HCT116 (cell line): ENCODE measurements at regions not wholly inside any gene's neighbourhood (a gene's known extent, or its start where the extent isn't known, plus 50 kb on each side); places are given as distances from the start of the nearest gene placed in this dataset.

Experiments used
- ATAC-seq: fragments of 200-7000 bp; cut with Tn5 transposase; 2 replicates; pipeline ENCODE4 v1.9.1; 2020; ENCODE audit warnings: mild to moderate bottlenecking, moderate library complexity
- BruUV-seq: library from RNA; stranded (reverse); fragments of 400-500 nt; replicated peaks from 2 replicates; lab custom pipeline; 2021; lab: Mats Ljungman, UMichigan
- CTCF ChIA-PET: fragments of 300-600 bp; sonication (Branson Sonifier 250); formaldehyde crosslinking; loops from one replicate; lab custom pipeline; 2021; ENCODE audit warnings: antibody characterized with exemption; lab: Charles Lee
- POLR2A ChIA-PET: fragments of 300-600, 350-600 bp; sonication (Branson Sonifier 250); formaldehyde crosslinking; loops from one replicate; lab custom pipeline; 2021; ENCODE audit warnings: antibody characterized with exemption; lab: Charles Lee
- RAD21 ChIA-PET, 2 experiments: fragments of 300-600 bp; sonication (Branson Sonifier 250); formaldehyde crosslinking; loops; one replicate each; lab custom pipeline; 2023; ENCODE audit warnings: low total read pairs in 2 of 2; ENCODE audit not compliant: uncharacterized antibody in 2 of 2, unreplicated experiment in 2 of 2, low non-redundant PET in 1 of 2; lab: Charles Lee
- DNase-seq: peaks from one replicate; pipeline ENCODE4 v3.0.0-alpha.2; 2010; ENCODE audit warnings: low read depth, low spot score
- H2AFZ ChIP-seq: fragments of 200-600 bp; shearing (Covaris generic), sonication (generic); 2 replicates; pipeline ENCODE4 v1.6.1; 2017; ENCODE audit warnings: low read depth, mixed run types, mixed read lengths, antibody characterized with exemption, low read length; ENCODE audit not compliant: poor library complexity, severe bottlenecking
- H3K27ac ChIP-seq: 2 replicates; pipeline ENCODE4 v1.5.1; 2012; ENCODE audit warnings: low read depth, low read length
- H3K27me3 ChIP-seq: fragments of 200-600 bp; sonication (generic); 2 replicates; pipeline ENCODE4 v1.6.1; 2016; ENCODE audit warnings: mixed run types, low read length, mixed read lengths; ENCODE audit not compliant: insufficient read depth
- H3K36me3 ChIP-seq, 2 experiments: fragments of 200-500 bp in 1 of 2; fragments of 200-600 bp in 1 of 2; sonication (Bioruptor generic) in 1 of 2; sonication (generic) in 1 of 2; 2 replicates each; pipeline versions ENCODE4 v1.5.1 to v1.6.1; 2014 to 2016; ENCODE audit warnings: low read length in 2 of 2, inconsistent platforms in 1 of 2, mixed read lengths in 1 of 2, mixed run types in 1 of 2; ENCODE audit not compliant: insufficient read depth in 2 of 2, control insufficient read depth in 1 of 2
- H3K4me1 ChIP-seq, 2 experiments: fragments of 200-600 bp in 1 of 2; sonication (generic) in 1 of 2; 2 replicates each; pipeline versions ENCODE4 v1.5.1 to v1.6.1; 2012 to 2017; ENCODE audit warnings: low read length in 2 of 2, inconsistent platforms in 1 of 2, mild to moderate bottlenecking in 1 of 2, mixed read lengths in 1 of 2, mixed run types in 1 of 2, moderate library complexity in 1 of 2; ENCODE audit not compliant: insufficient read depth in 2 of 2, control insufficient read depth in 1 of 2
- H3K4me2 ChIP-seq: fragments of 200-600 bp; sonication (generic); 2 replicates; pipeline ENCODE4 v1.6.1; 2017; ENCODE audit warnings: mixed run types, low read length, mixed read lengths
- H3K4me3 ChIP-seq, 2 experiments: fragments of 200-600 bp in 1 of 2; sonication (generic) in 1 of 2; replicated peaks in 1 of 2; 2 replicates each; pipeline ENCODE4 v1.5.1; 2011 to 2016; ENCODE audit warnings: low read length in 2 of 2, control low read depth in 1 of 2, low read depth in 1 of 2, mild to moderate bottlenecking in 1 of 2, mixed read lengths in 1 of 2, mixed run types in 1 of 2
- H3K79me2 ChIP-seq: fragments of 200-600 bp; sonication (generic); 2 replicates; pipeline ENCODE4 v1.6.1; 2017; ENCODE audit warnings: mild to moderate bottlenecking, mixed run types, low read length, moderate library complexity, mixed read lengths; ENCODE audit not compliant: insufficient read depth
- H3K9ac ChIP-seq: fragments of 200-600 bp; sonication (generic); 2 replicates; pipeline ENCODE4 v1.6.1; 2016; ENCODE audit warnings: low read length, mixed read lengths
- H3K9me2 ChIP-seq: fragments of 200-600 bp; sonication (generic), shearing (Covaris generic); 2 replicates; pipeline ENCODE4 v1.6.1; 2017; ENCODE audit warnings: mixed run types, mild to moderate bottlenecking, moderate library complexity; ENCODE audit not compliant: insufficient read depth
- H3K9me3 ChIP-seq, 2 experiments: fragments of 200-500 bp in 1 of 2; fragments of 200-600 bp in 1 of 2; sonication (Bioruptor generic) in 1 of 2; sonication (generic) in 1 of 2; 2 replicates each; pipeline ENCODE4 v1.6.1; 2014 to 2017; ENCODE audit warnings: low read length in 2 of 2, mixed read lengths in 2 of 2, inconsistent platforms in 1 of 2, low read depth in 1 of 2, mild to moderate bottlenecking in 1 of 2, mixed run types in 1 of 2, moderate library complexity in 1 of 2; ENCODE audit not compliant: control insufficient read depth in 1 of 2, insufficient read depth in 1 of 2
- H4K20me1 ChIP-seq: fragments of 200-600 bp; sonication (generic), shearing (Covaris generic); 2 replicates; pipeline ENCODE4 v1.6.1; 2017; ENCODE audit warnings: mixed run types, mild to moderate bottlenecking, moderate library complexity; ENCODE audit not compliant: insufficient read depth
- CBX3 ChIP-seq: IDR thresholded peaks from 2 replicates; pipeline ENCODE4 v1.6.1; 2012; ENCODE audit warnings: low read depth
- CEBPB ChIP-seq: IDR thresholded peaks from 2 replicates; pipeline ENCODE4 v1.6.1; 2012; ENCODE audit warnings: low read depth
- CTCF ChIP-seq, 3 experiments: fragments of 200-600 bp in 1 of 3; sonication (generic) in 1 of 3; IDR thresholded peaks in 2 of 3; conservative IDR thresholded peaks in 1 of 3; 2 replicates each; pipeline ENCODE4 v1.5.1; 2012 to 2017; ENCODE audit warnings: low read depth in 2 of 3, low read length in 2 of 3, antibody characterized with exemption in 1 of 3, borderline replicate concordance in 1 of 3, control low read depth in 1 of 3, mild to moderate bottlenecking in 1 of 3, mixed read lengths in 1 of 3, mixed run types in 1 of 3, moderate library complexity in 1 of 3; ENCODE audit not compliant: insufficient read depth in 1 of 3
- EGR1 ChIP-seq: IDR thresholded peaks from 2 replicates; pipeline ENCODE4 v1.6.1; 2012; ENCODE audit warnings: low read depth
- EZH2 ChIP-seq: fragments of 200-600 bp; sonication (generic); IDR thresholded peaks from 2 replicates; pipeline ENCODE4 v1.6.1; 2017; ENCODE audit warnings: antibody characterized with exemption, mixed run types
- EZH2phosphoT487 ChIP-seq: fragments of 200-600 bp; IDR thresholded peaks from 2 replicates; pipeline ENCODE4 v1.6.1; 2018; ENCODE audit warnings: antibody characterized with exemption, borderline replicate concordance
- FOSL1 ChIP-seq: IDR thresholded peaks from 2 replicates; pipeline ENCODE4 v1.6.1; 2012; ENCODE audit warnings: low read depth
- JUND ChIP-seq: IDR thresholded peaks from 2 replicates; pipeline ENCODE4 v1.6.1; 2012
- MAX ChIP-seq: IDR thresholded peaks from 2 replicates; pipeline ENCODE4 v1.6.1; 2012
- POLR2A ChIP-seq: IDR thresholded peaks from 2 replicates; pipeline ENCODE4 v1.7.0; 2011; ENCODE audit warnings: borderline replicate concordance; ENCODE audit not compliant: insufficient read depth, insufficient read length; ENCODE audit errors: extremely low read depth
- RAD21 ChIP-seq: IDR thresholded peaks from 2 replicates; pipeline ENCODE4 v1.6.1; 2012; ENCODE audit warnings: low read depth, mild to moderate bottlenecking
- REST ChIP-seq: IDR thresholded peaks from 2 replicates; pipeline ENCODE4 v1.6.1; 2012; ENCODE audit warnings: low read depth
- SP1 ChIP-seq: IDR thresholded peaks from 2 replicates; pipeline ENCODE4 v1.6.1; 2012; ENCODE audit warnings: low read depth
- SRF ChIP-seq: IDR thresholded peaks from 2 replicates; pipeline ENCODE4 v1.6.1; 2012; ENCODE audit warnings: low read depth
- TCF7L2 ChIP-seq: IDR thresholded peaks from 2 replicates; pipeline ENCODE4 v1.7.0; 2011; ENCODE audit warnings: borderline replicate concordance, inconsistent platforms; ENCODE audit not compliant: insufficient read depth, insufficient read length; ENCODE audit errors: extremely low read depth
- ZFX ChIP-seq: fragments of 450-650 bp; IDR thresholded peaks from 2 replicates; pipeline ENCODE4 v1.6.1; 2017
- ZNF274 ChIP-seq: fragments of 200-500 bp; sonication (Bioruptor generic); IDR thresholded peaks from 2 replicates; pipeline ENCODE4 v1.6.1; 2014; ENCODE audit warnings: mild to moderate bottlenecking, low read depth, low read length, inconsistent platforms
- intact Hi-C: fragments of 100-400 bp; cut with micrococcal nuclease; formaldehyde crosslinking; loops from 2 replicates; pipeline ENCODE4 v1.10.0; 2022
- TF ChIP-seq, protein P1 (sequence below): IDR thresholded peaks from 2 replicates; pipeline ENCODE4 v1.6.1; 2012
- TF ChIP-seq, protein P2 (sequence below): IDR thresholded peaks from 2 replicates; pipeline ENCODE4 v1.6.1; 2011; ENCODE audit warnings: mild to moderate bottlenecking, low read length, moderate library complexity; ENCODE audit not compliant: insufficient replicate concordance; ENCODE audit errors: extremely low read depth

DNA sequence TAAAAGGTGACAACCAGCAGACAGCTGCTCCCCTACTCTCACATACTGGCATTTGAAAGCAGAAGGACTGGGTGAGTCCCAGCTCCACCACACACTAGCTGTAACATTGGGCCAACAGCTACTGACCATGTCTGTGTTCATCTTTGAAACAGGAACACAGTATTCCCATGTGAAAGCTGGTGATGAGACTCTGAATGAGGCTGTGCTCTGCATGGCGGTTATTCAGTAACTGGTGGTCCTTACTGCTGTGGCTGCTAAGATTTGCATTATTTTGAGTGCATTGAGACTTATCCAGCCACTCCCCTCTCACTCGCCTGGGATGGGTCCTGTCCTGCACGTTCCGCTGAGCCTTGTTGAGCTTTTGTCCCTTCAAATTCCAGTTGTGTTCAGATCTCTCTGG, 342.9 kb downstream of the FOXL1 start:
- ChIA-PET POLR2A (no interaction called here), RAD21 (no interaction called here)
- Histone ChIP-seq H3K79me2 (no peaks in the 10 kb centered on the region), H3K9ac (no peak overlapping the region), H3K27me3 (peaks cover 39% of the 10 kb centered on the region), H2AFZ (no peak overlapping the region), H4K20me1 (no peaks in the 10 kb centered on the region)
- TF ChIP-seq CBX3 (no peak), ZFX (no peak), TCF7L2 (no peak), JUND (no peak), EZH2phosphoT487 (no peak), EZH2 (no peak), FOSL1 (no peak), REST (no peak), POLR2A (no peak), SP1 (no peak), MAX (no peak), SRF (no peak), RAD21 (no peak), CTCF (IDR thresholded peaks at IDR 0.05 in 2 of 3, conservative IDR thresholded peaks at IDR 0.05 in 1 of 3; ENCODE audit: borderline replicate concordance in 1 of 3, insufficient read depth in 1 of 3, low read depth in 2 of 3, low read length in 2 of 3) (no peak), CEBPB (no peak), ZNF274 (no peak), EGR1 (no peak)
- TF ChIP-seq, protein P1, sequence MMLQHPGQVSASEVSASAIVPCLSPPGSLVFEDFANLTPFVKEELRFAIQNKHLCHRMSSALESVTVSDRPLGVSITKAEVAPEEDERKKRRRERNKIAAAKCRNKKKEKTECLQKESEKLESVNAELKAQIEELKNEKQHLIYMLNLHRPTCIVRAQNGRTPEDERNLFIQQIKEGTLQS: no peak
- TF ChIP-seq, protein P2, sequence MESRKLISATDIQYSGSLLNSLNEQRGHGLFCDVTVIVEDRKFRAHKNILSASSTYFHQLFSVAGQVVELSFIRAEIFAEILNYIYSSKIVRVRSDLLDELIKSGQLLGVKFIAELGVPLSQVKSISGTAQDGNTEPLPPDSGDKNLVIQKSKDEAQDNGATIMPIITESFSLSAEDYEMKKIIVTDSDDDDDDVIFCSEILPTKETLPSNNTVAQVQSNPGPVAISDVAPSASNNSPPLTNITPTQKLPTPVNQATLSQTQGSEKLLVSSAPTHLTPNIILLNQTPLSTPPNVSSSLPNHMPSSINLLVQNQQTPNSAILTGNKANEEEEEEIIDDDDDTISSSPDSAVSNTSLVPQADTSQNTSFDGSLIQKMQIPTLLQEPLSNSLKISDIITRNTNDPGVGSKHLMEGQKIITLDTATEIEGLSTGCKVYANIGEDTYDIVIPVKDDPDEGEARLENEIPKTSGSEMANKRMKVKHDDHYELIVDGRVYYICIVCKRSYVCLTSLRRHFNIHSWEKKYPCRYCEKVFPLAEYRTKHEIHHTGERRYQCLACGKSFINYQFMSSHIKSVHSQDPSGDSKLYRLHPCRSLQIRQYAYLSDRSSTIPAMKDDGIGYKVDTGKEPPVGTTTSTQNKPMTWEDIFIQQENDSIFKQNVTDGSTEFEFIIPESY: no peak
- TF ChIP-seq, all 23 proteins: peak for 0
- Histone ChIP-seq H3K27ac (no peak overlapping the region), H3K4me2 (no peak overlapping the region), H3K9me3 (no peaks in the 10 kb centered on the region), H3K4me1 (no peaks in the 10 kb centered on the region), H3K36me3 (no peaks in the 10 kb centered on the region), H3K9me2 (no peaks in the 10 kb centered on the region), H3K4me3 (no peak overlapping the region)
- CTCF ChIA-PET: no interaction called here
- BruUV-seq: no TSS peak
- no peak for DNase-seq
- intact Hi-C loops: no loop called here
- ATAC-seq: no peak
